PC-3 (cell line): ENCODE measurements at regions not wholly inside any gene's neighbourhood (a gene's known extent, or its start where the extent isn't known, plus 50 kb on each side); places are given as distances from the start of the nearest gene placed in this dataset.

Experiments used
- EZH2 ChIP-seq: fragments of 300-600 bp; sonication (generic); IDR thresholded peaks from one replicate; pipeline ENCODE4 v1.6.1; 2017; ENCODE audit warnings: antibody characterized with exemption, mild to moderate bottlenecking, low read length; ENCODE audit not compliant: unreplicated experiment
- EZH2phosphoT487 ChIP-seq: fragments of 300-600 bp; sonication (generic); IDR thresholded peaks from 2 replicates; pipeline ENCODE4 v1.6.1; 2018; ENCODE audit warnings: mild to moderate bottlenecking, antibody characterized with exemption, low read length, borderline replicate concordance
- TF ChIP-seq, protein P1 (sequence below): fragments of 300-600 bp; sonication (generic); conservative IDR thresholded peaks from 2 replicates; pipeline ENCODE4 v1.5.1; 2017; ENCODE audit warnings: antibody characterized with exemption, low read depth, mild to moderate bottlenecking, low read length

GRCh38 chr13:112174476-112175110 is 107.6 kb downstream of the SOX1 start:
- TF ChIP-seq, protein P1, sequence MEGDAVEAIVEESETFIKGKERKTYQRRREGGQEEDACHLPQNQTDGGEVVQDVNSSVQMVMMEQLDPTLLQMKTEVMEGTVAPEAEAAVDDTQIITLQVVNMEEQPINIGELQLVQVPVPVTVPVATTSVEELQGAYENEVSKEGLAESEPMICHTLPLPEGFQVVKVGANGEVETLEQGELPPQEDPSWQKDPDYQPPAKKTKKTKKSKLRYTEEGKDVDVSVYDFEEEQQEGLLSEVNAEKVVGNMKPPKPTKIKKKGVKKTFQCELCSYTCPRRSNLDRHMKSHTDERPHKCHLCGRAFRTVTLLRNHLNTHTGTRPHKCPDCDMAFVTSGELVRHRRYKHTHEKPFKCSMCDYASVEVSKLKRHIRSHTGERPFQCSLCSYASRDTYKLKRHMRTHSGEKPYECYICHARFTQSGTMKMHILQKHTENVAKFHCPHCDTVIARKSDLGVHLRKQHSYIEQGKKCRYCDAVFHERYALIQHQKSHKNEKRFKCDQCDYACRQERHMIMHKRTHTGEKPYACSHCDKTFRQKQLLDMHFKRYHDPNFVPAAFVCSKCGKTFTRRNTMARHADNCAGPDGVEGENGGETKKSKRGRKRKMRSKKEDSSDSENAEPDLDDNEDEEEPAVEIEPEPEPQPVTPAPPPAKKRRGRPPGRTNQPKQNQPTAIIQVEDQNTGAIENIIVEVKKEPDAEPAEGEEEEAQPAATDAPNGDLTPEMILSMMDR, result no peak
- TF ChIP-seq EZH2, result no peak
- no peak for TF ChIP-seq EZH2phosphoT487
